Lower lobe of right lung (tissue), 2 donors: ENCODE measurements at regions not wholly inside any gene's neighbourhood (a gene's known extent, or its start where the extent isn't known, plus 50 kb on each side); places are given as distances from the start of the nearest gene placed in this dataset.

Experiments used
- ATAC-seq, 2 donors: fragments of 200-7000 bp; cut with Tn5 transposase; one replicate each; pipeline ENCODE4 v1.9.1; 2020 to 2022; ENCODE audit warnings: mild to moderate bottlenecking in 2 of 2, moderate library complexity in 2 of 2
- DNase-seq: peaks from one replicate; pipeline ENCODE4 v3.0.0-alpha.2; 2020
- H3K27ac ChIP-seq: fragments of 200-600 bp; one replicate; pipeline ENCODE4 v1.8.0; 2022
- H3K27me3 ChIP-seq: fragments of 200-600 bp; one replicate; pipeline ENCODE4 v1.8.0; 2022; ENCODE audit warnings: low read depth
- H3K36me3 ChIP-seq: fragments of 200-600 bp; one replicate; pipeline ENCODE4 v1.8.0; 2022; ENCODE audit warnings: mild to moderate bottlenecking
- H3K4me1 ChIP-seq: fragments of 200-600 bp; one replicate; pipeline ENCODE4 v1.8.0; 2022
- H3K4me3 ChIP-seq: fragments of 200-600 bp; one replicate; pipeline ENCODE4 v1.8.0; 2022; ENCODE audit warnings: mild to moderate bottlenecking
- H3K9me3 ChIP-seq: fragments of 200-600 bp; one replicate; pipeline ENCODE4 v1.8.0; 2022
- CTCF ChIP-seq: fragments of 200-600 bp; IDR thresholded peaks from one replicate; pipeline ENCODE4 v1.8.0; 2022; ENCODE audit warnings: antibody characterized with exemption, mild to moderate bottlenecking
- intact Hi-C: fragments of 100-400 bp; cut with DNase I; formaldehyde crosslinking; loops from one replicate; pipeline ENCODE4 v1.11.0; 2022
- donor health status: DM: no; HTN: yes; CAD: no; lungs with severe emphysema.

GRCh38 chr5:74184649-74185048 lies 455.9 kb downstream of the ENC1 start:
- Histone ChIP-seq H3K9me3 (no peaks in the 10 kb centered on the region), H3K27me3 (no peaks in the 10 kb centered on the region), H3K36me3 (no peaks in the 10 kb centered on the region), H3K4me1 (no peaks in the 10 kb centered on the region), H3K27ac (no peak overlapping the region), H3K4me3 (no peak overlapping the region)
- no peak for DNase-seq
- intact Hi-C loops: no loop called here
- TF ChIP-seq CTCF: no peak
- no peak for ATAC-seq

GRCh38 chr5:74183041-74183440 lies 457.5 kb downstream of the ENC1 start:
- Histone ChIP-seq H3K4me3 (no peak overlapping the region), H3K4me1 (no peaks in the 10 kb centered on the region), H3K27ac (no peak overlapping the region), H3K9me3 (no peaks in the 10 kb centered on the region), H3K27me3 (no peaks in the 10 kb centered on the region), H3K36me3 (no peaks in the 10 kb centered on the region)
- intact Hi-C loops: no loop called here
- no peak for ATAC-seq
- no peak for DNase-seq
- no peak for TF ChIP-seq CTCF

GRCh38 chr5:74182603-74183002 lies 457.9 kb downstream of the ENC1 start:
- ATAC-seq: no peak
- intact Hi-C loops: no loop called here
- no peak for TF ChIP-seq CTCF
- Histone ChIP-seq H3K27me3 (no peaks in the 10 kb centered on the region), H3K4me1 (no peaks in the 10 kb centered on the region), H3K4me3 (no peak overlapping the region), H3K36me3 (no peaks in the 10 kb centered on the region), H3K9me3 (no peaks in the 10 kb centered on the region), H3K27ac (no peak overlapping the region)
- no peak for DNase-seq

GRCh38 chr5:74179701-74180100 lies 460.8 kb downstream of the ENC1 start:
- Histone ChIP-seq H3K4me1 (no peaks in the 10 kb centered on the region), H3K4me3 (no peak overlapping the region), H3K9me3 (no peaks in the 10 kb centered on the region), H3K36me3 (no peaks in the 10 kb centered on the region), H3K27ac (no peak overlapping the region), H3K27me3 (no peaks in the 10 kb centered on the region)
- no peak for TF ChIP-seq CTCF
- intact Hi-C loops: no loop called here
- DNase-seq: no peak
- ATAC-seq: no peak

GRCh38 chr5:74179179-74179578 lies 461.3 kb downstream of the ENC1 start:
- intact Hi-C loops: no loop called here
- Histone ChIP-seq H3K27me3 (no peaks in the 10 kb centered on the region), H3K36me3 (no peaks in the 10 kb centered on the region), H3K27ac (no peak overlapping the region), H3K4me1 (no peaks in the 10 kb centered on the region), H3K9me3 (no peaks in the 10 kb centered on the region), H3K4me3 (no peak overlapping the region)
- no peak for DNase-seq
- no peak for TF ChIP-seq CTCF
- ATAC-seq: no peak

GRCh38 chr5:74177961-74178360 lies 462.6 kb downstream of the ENC1 start:
- Histone ChIP-seq H3K4me1 (no peaks in the 10 kb centered on the region), H3K27ac (no peak overlapping the region), H3K27me3 (no peaks in the 10 kb centered on the region), H3K9me3 (no peaks in the 10 kb centered on the region), H3K36me3 (no peaks in the 10 kb centered on the region), H3K4me3 (no peak overlapping the region)
- ATAC-seq (no peak), DNase-seq (no peak)
- no peak for TF ChIP-seq CTCF
- intact Hi-C loops: no loop called here
